ENCODE measurements at regions not wholly inside any gene's neighbourhood (a gene's known extent, or its start where the extent isn't known, plus 50 kb on each side); places are given as distances from the start of the nearest gene placed in this dataset.
"Not testable (repeated sequence)": the region's sequence is repeated elsewhere in the genome, so short reads cannot be mapped to it uniquely, and the experiment has no call there.

- DNase-seq, result peak; percentile 4 to 16
These were observed 482.7 kb upstream of the ADAMTS9 start for GRCh38 chr3:65170390-65171042.

GRCh38 chr3:65169961-65170360, 482.2 kb upstream of the ADAMTS9 start:
- no peak for DNase-seq

GRCh38 chr3:65168547-65168946, 480.7 kb upstream of the ADAMTS9 start:
- no peak for DNase-seq

- DNase-seq, result no peak
These were observed 478.7 kb upstream of the ADAMTS9 start for GRCh38 chr3:65166531-65166930.

- DNase-seq, result no peak
These were observed 470.2 kb upstream of the ADAMTS9 start for GRCh38 chr3:65158023-65158422.

- DNase-seq, result no peak
These were observed 466.2 kb upstream of the ADAMTS9 start for GRCh38 chr3:65153850-65154512.

GRCh38 chr3:65151666-65152065, 463.9 kb upstream of the ADAMTS9 start:
- no peak for DNase-seq

GRCh38 chr3:65149877-65150276, 462.1 kb upstream of the ADAMTS9 start:
- DNase-seq, result no peak

GRCh38 chr3:65148687-65149086, 460.9 kb upstream of the ADAMTS9 start:
- no peak for DNase-seq

- DNase-seq, result no peak
These were observed 458.4 kb upstream of the ADAMTS9 start for GRCh38 chr3:65146179-65146578.

GRCh38 chr3:65145680-65146079, 457.9 kb upstream of the ADAMTS9 start:
- no peak for DNase-seq

GRCh38 chr3:65144791-65145351, 457.1 kb upstream of the ADAMTS9 start:
- no peak for DNase-seq

GRCh38 chr3:65142456-65142855, 454.7 kb upstream of the ADAMTS9 start:
- no peak for DNase-seq

GRCh38 chr3:65138556-65138955, 450.8 kb upstream of the ADAMTS9 start:
- DNase-seq, result no peak

GRCh38 chr3:65133752-65134151, 446.0 kb upstream of the ADAMTS9 start:
- not testable (repeated sequence) for DNase-seq

- DNase-seq, result no peak
These were observed 443.0 kb upstream of the ADAMTS9 start for GRCh38 chr3:65130782-65131181.

- DNase-seq, result no peak
These were observed 440.5 kb upstream of the ADAMTS9 start for GRCh38 chr3:65128346-65128745.

GRCh38 chr3:65126527-65127410, 439.0 kb upstream of the ADAMTS9 start:
- no peak for DNase-seq

GRCh38 chr3:65120156-65120555, 432.4 kb upstream of the ADAMTS9 start:
- DNase-seq, result not testable (repeated sequence)

GRCh38 chr3:65118912-65119499, 431.2 kb upstream of the ADAMTS9 start:
- DNase-seq, result no peak

- no peak for DNase-seq
These were observed 426.2 kb upstream of the ADAMTS9 start for GRCh38 chr3:65114041-65114440.

GRCh38 chr3:65112751-65113300, 425.0 kb upstream of the ADAMTS9 start:
- DNase-seq, result no peak

GRCh38 chr3:65110661-65111060, 422.9 kb upstream of the ADAMTS9 start:
- no peak for DNase-seq

Data from SHP77 (cell line).